NCI-H345 (cell line): ENCODE measurements at regions not wholly inside any gene's neighbourhood (a gene's known extent, or its start where the extent isn't known, plus 50 kb on each side); places are given as distances from the start of the nearest gene placed in this dataset.
"Not testable (repeated sequence)": the region's sequence is repeated elsewhere in the genome, so short reads cannot be mapped to it uniquely, and the experiment has no call there.

Source experiments
- DNase-seq: peaks from one replicate; lab custom pipeline; 2025; lab: John Stamatoyannopoulos, UW

DNA sequence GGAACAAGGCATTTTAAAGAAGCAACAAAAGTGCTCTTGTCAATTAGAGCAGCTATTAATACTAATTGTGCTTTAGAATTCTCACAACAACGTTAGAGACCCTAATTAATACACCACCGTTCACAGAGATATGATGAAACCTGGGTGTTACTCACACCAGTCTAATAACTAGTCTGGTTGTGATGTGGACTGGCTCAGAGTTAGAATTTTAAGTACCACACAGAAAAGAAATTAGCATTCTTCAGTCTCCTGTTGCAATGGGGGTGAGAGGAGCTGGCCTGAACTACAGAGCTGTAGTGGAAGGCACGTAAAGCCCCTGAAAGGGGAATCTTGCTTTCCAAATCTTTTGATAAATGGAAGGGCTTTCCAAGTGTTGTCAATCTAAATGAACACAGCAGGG lies 240.8 kb upstream of the TOX3 start:
- no peak for DNase-seq

DNA sequence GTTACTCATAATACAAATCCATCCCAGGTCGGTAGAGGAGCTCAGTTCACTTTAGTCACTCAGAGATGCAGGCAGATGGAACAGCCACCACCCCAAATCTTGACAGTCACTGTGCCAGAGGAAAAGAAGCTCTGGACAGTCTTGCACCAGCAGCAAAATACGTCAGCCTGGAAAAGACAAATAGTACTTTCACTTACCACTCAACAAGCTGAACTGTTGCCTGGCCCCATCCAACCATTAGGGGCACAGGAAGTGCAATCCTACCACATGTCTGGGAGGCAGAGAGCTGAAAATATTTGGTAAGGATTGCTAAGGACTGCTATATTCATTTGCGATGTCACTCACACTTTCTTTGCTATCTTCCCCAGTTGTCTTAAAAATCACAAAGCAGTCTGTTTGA lies 239.1 kb upstream of the TOX3 start:
- DNase-seq: no peak

DNA sequence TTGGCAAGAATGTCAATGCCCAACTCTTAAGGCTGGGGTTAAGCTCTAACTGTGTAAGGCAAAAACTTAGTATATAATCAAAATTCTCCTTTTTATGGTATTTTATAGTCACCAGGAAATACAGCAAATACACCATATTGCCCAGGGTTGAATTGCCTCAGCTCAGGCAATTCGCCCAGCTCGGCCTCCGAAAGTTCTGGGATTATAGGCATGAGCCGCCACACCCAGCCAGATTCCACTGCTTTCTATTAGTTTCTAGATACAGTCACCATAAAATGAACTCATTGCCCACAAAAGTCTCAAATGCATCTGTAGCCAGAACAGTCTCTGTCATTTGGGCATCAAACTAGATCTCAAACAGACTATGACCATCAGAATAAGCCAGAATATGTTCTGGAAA lies 238.7 kb upstream of the TOX3 start:
- DNase-seq: no peak

DNA sequence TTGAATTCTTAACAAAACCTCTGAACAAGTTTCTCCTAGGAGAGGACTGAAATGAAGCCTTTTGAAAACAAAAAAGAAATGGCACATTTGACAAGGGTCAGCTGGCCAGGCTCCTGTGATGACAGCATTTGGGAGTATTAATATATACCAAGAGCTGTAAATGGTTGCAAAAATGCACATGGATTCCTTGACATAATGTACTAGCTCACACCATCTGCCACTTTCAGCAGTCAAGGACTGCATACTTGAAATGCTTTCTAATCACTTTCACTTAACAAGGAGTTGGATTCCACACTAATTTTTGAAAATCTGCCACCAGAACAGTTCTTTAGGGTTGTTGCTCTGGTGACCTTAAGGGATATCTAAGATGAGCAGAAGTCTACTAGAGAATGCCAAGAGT lies 236.7 kb upstream of the TOX3 start:
- no peak for DNase-seq

DNA sequence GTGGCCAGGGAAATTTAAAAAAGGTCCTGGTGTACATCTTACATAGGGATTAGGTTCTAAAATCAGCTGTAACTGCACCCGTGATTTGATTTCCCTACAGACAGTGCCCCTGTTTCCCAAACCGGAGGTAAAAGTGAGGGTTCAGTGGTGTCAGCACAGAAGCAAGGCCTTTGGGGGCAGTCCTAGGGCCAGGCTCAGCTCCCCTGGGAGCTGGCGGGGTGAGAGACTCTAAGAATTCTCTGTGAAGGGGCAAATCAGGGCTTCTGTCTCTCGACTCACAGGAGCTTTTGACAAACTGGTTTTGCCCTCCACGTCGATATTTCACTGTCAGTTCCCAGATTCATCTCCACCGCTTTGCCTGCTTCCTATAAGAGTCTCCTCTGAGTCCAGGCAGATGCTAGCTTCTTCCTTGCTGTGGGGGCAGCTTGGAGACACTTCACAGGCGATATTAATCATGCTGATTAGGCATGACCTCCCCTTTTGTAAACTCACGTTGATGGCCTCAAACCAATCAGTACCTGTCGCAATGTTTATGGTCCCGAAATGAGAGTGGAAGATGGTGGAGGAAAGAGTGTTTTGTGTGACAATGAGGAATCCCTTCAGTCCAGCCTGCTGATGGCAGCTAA lies 234.2 kb upstream of the TOX3 start:
- no peak for DNase-seq

DNA sequence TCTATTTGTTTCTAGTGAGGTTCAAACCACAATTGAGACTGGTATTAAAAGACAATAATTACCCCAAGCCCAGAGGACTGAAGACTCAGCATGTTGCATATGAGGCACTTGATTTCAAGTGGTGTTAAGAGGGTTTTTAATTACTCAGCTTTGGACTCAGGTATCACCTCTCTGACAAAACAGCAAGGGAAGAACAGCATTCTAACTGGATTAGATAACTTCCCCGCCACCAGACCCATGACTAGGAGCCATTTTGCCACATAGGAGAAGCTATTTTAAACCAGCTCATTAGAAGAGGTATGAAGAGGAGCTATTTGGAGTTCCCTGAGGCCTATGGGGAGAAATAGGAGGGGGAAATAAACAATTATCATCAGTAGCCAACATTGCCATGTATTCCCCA lies 226.1 kb upstream of the TOX3 start:
- peak; percentile 7 for DNase-seq

DNA sequence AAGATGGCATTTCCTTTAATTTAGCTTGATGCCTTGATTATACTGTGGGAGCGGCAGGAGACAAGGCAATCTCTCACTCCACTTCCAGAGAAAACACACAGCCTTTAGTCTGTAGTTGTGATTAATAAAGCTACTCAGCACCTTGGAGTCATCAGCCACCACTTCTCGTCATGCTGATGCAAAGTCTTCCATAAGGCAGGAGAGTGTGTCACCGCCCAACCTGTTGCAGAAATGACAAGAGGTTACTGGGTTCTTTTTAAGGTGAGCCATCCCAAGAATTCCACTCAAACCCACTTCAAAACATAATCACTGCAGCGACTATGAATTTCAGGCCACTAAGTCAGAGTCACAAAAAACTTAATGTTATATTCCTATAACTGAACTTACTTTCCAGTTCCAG lies 223.9 kb upstream of the TOX3 start:
- no peak for DNase-seq

DNA sequence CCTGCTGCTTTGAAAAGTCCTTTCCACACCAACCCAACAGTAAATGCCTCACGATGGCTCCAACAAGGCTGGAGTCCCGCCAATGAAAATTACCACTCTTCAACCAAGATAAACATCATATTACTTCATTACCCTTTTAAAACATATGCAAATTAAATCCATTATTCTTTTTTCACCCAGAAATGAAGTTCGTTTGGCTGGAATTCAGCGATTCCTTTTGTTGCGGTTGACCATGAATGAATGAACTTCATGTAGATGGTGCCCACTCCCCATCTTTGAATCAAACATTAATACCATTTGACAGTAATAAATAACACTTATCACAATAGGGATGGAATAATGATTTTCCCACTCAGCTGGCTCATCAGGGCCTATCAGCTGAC lies 211.5 kb upstream of the TOX3 start:
- no peak for DNase-seq

DNA sequence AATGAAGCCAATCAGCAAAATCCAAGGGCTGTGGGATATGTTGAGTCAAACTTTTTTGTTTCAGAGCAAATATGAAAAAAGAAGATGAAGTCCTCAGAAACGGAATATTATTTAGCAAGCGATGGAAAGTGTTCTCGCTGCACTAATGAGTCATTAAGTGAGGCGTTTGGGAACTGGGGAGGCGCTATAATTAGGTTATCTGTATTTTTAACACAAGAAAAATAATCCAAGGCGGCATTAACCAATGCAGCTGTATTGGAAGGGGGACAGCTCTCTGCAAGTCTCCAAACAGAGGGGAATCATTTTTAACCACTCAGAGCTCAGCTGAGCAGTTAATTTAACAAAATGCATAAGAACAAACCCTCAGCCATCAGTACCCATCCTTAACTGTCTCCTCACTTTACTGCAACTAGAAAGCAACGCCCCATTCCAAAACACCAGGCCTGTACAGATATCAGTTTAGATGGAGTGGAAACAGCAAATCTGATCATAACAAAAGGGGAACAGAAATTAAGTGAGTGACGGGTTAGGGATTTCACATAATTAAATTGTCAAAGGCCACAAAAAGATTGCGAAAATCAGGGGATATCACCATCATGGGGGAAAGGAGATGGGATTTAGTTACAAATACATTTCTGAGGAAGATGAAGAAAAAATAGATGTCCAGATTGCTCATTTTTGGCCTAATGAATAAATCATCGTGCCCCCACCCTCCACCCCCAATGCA lies 211.0 kb upstream of the TOX3 start:
- DNase-seq: no peak

DNA sequence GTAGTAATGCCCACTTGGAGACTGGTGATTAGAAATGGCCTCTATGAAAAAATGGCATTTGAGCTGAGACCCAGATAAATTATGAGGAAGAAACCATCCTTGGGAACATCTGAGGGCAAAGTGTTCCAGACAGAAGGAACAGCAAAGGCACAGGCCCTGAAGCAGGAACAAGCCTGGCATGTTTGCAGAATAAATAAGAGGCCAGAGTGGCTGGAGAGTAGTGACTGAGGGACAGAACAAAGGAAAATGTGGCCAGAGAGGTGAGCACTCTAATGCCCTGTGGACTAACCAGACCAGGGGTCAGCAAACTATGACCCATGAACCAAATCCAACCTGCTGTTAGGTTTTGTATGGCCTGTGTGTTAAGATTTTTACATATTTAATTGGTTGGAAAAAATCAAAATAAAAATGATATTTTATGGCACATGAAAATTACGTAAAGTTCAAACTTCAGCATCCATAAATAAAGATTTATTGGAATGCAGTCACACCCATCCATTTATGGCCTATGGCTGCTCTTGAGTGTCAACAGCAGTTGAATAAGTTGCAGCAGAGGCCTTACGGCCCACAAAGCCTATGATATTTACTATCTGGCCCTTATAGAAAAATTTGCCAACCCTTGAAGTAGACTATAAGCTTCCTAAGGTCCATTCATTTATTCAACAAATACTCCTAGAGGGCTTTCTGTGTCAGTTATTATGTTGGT lies 210.0 kb upstream of the TOX3 start:
- no peak for DNase-seq

DNA sequence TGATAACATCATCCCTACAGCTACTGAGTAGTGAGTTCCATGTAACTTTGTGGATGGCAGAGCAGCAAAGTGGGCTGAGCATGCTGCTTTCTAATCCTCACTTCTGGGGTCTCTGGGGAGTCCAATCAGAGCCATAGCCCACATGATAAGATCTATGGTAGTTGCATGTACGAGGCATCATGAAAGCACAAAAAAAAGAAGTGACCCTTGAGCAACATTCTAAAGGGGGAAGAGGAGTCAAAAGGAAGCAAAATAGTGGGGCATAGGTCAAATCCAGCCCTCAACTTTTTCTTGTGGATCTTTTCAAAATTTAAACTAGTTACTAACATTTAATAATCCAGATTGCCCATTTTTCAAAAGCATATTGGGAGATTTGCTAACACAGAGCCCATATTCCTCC lies 208.5 kb upstream of the TOX3 start:
- DNase-seq: no peak

DNA sequence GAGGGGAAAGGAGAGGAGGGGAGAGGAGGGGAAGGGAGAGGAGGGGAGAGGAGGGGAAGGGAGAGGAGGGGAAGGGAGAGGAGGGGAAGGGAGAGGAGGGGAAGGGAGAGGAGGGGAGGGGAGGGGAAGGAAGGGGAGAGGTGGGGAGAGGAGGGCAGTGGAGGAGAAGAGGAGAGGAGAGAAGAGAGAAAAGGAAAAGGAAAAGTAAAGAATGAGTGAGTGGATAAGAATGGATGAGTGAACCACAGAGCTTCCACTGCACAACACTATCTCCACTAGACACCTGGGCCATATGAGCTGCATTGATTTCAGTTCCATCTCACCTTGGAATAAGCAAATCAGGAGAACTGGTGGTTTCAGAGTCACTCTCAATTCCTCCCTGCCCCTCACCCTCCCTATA lies 204.1 kb upstream of the TOX3 start:
- DNase-seq: no peak

DNA sequence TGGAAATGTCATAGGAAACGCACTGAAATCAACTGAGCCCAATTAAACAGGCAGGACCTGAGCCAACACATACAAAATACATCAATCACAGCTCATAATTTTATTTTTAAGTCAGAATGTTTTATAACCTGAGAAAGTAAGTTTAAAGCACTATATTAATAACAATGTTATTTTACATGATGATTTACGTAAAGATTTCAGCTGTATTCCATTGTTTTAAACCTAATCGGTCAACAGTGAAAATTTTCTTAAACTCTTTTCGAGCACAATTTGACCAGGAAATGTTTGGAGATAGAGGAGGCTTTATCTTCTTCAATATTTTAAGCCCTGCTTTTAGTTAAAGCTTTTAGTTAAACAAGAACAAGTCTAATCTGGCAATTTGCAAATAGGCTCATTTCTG lies 201.8 kb upstream of the TOX3 start:
- no peak for DNase-seq

DNA sequence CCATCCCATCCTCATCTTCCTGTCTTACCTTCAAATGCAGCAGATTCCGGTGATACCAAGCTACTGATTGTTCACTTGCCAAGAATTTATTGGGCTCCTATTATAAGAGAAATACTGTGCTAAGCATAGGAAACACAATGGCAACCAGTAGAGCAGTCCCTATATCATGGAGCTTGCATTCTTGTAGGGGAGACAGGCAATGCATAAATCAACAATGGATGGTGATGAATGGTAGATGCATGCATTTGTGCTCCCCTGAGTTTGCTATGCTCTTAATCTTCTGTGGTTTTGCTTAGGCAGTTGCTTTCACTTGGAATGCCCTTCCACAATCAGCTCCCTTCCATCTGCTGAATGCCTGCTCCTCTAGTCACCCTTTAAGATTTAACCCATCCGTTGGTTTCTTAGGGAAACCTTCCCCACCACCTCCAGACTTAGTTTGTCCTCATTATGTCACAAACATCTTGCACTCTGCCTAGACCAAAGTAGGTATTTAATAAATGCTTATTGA lies 200.2 kb upstream of the TOX3 start:
- no peak for DNase-seq

DNA sequence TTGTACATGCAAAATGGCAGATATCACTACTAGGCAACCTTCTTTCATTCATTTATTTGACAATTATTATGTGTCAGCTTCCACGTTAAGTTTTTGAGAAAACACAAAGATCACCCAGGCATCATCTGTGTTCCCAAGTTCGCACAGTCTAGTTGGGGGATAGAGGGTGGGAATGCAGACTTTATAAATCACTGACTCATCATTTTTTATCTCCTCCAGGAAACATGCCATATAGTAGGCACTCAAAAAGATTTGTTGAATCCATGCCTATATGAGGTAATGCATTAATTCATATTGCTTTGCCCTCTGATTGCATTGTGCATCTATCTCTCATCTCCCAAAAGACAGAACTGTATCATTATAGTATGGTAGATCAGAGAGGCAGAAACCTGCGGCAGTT lies 196.8 kb upstream of the TOX3 start:
- DNase-seq: no peak

DNA sequence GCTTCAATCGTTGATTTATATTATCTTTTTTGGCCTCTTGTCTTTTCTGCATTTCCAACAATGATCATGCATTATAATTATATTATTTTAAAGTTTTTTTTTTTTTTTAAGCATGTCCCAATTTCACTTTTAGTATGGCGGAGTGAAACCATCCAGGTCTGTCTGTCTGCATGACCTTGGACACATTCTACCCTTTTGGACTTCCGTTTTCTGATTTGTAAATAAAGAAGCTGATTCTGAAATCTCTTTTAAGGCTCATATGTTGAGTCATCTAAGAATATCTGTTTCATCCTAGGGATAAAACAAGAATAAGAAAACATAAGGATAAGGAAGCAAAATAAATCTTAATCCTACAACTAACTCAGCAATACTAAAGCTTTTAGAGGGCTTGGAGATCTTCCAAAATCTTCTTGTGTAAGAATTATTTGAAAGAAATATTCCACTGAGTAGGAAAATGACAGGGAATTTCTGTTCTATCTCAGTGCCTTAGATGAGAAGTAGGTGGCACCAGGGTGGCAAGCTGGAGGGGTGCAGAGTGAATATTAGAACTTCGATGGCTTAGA lies 195.7 kb upstream of the TOX3 start:
- no peak for DNase-seq

DNA sequence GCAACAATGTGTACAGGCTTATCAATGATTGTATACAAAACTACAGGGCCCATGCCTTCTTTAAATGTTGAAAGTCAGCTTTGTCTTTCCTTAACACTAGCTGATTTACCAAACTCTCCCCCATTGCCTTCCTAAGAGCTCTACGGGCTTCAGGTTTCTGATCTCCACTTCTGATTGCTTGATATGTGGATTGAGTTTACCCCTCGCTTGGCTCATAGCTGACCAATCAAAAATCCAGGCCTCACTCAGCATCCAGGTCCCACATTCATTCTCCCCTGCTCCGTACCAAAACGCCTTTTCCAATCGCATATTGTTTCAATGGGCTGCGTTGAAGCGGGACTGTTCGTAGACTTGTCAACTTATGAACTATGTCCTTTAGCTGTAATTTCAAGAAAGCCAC lies 195.1 kb upstream of the TOX3 start:
- no peak for DNase-seq

DNA sequence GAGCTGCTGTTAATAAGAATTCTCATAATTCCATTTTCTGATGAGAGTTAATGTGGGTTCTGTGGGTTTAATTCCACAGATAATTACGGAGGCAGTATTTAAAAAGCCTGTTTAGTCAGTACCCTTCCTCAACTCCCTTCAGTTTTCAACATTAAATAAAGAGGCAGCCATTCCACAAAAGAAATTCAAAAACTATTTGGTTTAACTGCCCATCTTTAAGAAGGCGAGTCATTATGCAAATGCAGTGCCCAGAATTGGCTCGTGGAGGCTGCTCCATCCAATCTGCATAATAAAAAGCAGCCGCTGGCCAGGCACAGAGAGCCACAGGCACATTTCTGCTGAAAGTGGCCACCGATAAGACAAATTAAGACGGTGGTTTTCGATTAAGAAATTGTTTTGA lies 194.4 kb upstream of the TOX3 start:
- no peak for DNase-seq

DNA sequence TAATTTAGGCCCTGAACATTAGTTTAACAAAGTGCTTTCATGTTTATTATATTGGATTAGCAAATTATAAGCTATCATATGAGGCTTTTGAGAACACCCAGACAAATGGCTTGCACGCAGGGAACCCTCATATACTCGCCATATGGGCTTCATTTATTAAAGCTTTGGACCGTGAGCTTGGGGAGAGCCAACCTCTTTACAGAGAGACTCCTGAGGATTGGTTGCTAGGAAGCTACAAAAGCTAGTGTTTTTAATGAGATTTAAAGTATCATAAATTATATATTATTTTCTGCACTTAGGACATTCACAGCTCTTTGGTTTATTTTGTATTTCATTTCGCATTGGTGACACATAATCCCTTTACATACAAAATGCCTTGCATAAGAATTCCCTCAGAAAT lies 193.8 kb upstream of the TOX3 start:
- no peak for DNase-seq

DNA sequence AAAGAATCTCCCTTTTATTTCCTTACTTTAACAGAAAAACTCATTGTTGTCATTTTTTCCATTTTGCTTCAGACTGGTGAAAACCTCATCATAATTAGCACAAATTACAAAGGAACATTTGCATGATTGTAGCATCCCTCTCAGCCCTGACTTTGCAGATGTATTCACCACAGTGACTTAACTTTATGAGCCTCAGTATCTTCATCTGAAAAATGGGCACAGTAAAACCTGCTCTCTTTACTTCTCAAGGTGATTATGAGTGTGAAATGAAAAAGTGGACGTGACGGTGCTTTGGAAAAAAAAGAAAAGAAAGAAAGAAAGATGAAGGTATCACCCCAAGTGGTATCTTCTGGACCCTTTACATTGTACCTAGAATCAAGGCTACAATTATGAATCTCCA lies 193.4 kb upstream of the TOX3 start:
- no peak for DNase-seq

DNA sequence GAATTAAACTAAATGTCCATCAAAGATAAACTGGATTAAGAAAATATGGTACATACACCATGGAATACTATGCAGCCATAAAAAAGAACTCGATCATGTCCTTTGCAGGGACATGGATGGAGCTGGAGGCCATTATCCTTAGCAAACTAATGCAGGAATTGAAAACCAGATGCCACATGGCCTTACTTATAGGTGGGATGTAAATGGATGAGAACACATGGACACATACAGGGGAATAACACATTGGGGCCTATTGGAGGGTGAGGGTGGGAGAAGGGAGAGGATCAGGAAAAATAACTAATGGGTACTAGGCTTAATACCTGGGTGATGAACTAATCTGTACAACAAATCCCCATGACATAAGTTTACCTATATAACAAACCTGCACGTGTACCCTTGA lies 192.0 kb upstream of the TOX3 start:
- not testable (repeated sequence) for DNase-seq

DNA sequence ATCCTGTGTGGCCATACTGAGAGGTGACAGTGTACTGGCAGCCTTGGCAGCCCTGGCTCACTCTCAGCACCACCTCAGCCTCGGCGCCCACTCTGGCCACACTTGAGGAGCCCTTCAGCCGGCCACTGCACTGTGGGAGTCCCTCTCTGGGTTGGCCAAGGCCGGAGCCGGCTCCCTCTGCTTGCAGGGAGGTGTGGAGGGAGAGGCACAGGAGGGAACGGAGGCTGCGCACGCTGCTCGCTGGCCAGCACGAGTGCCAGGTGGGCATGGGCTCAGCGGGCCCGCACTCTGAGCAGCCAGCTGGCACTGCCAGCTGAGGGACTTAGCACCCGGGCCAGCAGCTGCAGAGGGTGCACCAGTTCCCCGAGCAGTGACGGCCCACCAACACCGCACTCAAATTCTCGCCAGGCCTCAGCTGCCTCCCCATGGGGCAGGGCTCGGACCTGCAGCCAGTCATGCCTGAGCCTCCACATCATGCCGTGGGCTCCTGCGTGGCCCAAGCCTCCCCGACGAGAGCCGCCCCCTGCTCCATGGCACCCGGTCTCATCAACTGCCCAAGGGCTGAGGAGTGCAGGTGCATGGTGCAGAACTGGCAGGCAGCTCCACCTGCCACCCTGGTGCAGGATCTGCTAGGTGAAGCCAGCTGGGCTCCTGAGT lies 184.4 kb upstream of the TOX3 start:
- no peak for DNase-seq

DNA sequence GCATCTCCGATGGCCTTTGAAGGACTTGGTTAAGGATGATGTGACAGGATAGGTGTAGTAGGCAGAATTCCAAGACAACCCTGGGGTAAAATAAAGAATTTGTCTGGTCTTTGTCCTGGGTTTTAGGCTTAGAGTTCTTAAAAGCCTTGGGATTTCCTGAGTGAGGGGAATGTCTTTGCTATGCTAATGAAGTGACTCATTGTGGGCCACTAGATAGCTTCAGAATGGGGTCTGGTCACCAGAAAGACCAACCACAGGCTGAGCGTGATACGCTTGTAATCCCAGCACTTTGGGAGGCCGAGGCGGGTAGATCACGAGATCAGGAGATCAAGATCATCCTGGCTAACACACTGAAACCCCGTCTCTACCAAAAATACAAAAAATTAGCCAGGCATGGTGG lies 182.8 kb upstream of the TOX3 start:
- DNase-seq: no peak
